ENCODE measurements at regions not wholly inside any gene's neighbourhood (a gene's known extent, or its start where the extent isn't known, plus 50 kb on each side); places are given as distances from the start of the nearest gene placed in this dataset.

- Histone ChIP-seq H3K4me3 (ENCODE audit: low read depth, low read length) (no peak overlapping the region), H3K9me3 (ENCODE audit: control insufficient read depth, insufficient read depth, low read length) (no peaks in the 10 kb centered on the region), H3K27me3 (ENCODE audit: control insufficient read depth, insufficient read depth, low read length) (no peaks in the 10 kb centered on the region), H3K27ac (ENCODE audit: low read depth, low read length) (peak overlapping the region; percentile 35)
- CTCF ChIA-PET = interaction anchor here (0.6 to 0.7 kb wide), 4 partner anchors 9 to 959 kb away, joined by 3 to 4 read pairs (median 3); no protein-coding TSS in a partner anchor
- DNase-seq (ENCODE audit: low read depth, low spot score) = no peak
- TF ChIP-seq CTCF (IDR thresholded peaks at IDR 0.05; ENCODE audit: low read depth, low read length) = no peak
- POLR2A ChIA-PET = interaction anchor here (0.5 to 1.3 kb wide), 5 partner anchors 39 to 475 kb away, joined by 3 read pairs; no protein-coding TSS in a partner anchor
Measured at GRCh38 chr2:19733951-19734425, 167.8 kb downstream of the TTC32 start.

- Histone ChIP-seq H3K27ac (ENCODE audit: low read depth, low read length) (peak overlapping the region; percentile 35), H3K9me3 (ENCODE audit: control insufficient read depth, insufficient read depth, low read length) (no peaks in the 10 kb centered on the region), H3K27me3 (ENCODE audit: control insufficient read depth, insufficient read depth, low read length) (peaks cover 2% of the 10 kb centered on the region), H3K4me3 (ENCODE audit: low read depth, low read length) (no peak overlapping the region)
- ChIA-PET POLR2A (interaction anchor here (0.6 to 1.3 kb wide), 4 partner anchors 40 to 164 kb away, joined by 3 read pairs; no protein-coding TSS in a partner anchor), CTCF (interaction anchor here (0.7 kb wide), 1 partner anchor 9 kb away, joined by 4 read pairs; no protein-coding TSS in a partner anchor)
- no peak for TF ChIP-seq CTCF (IDR thresholded peaks at IDR 0.05; ENCODE audit: low read depth, low read length)
- no peak for DNase-seq (ENCODE audit: low read depth, low spot score)
Measured at GRCh38 chr2:19733390-19733789, 168.4 kb downstream of the TTC32 start.

- H3K4me3 ChIP-seq (ENCODE audit: low read depth, low read length) = no peak overlapping the region
- H3K9me3 ChIP-seq (ENCODE audit: control insufficient read depth, insufficient read depth, low read length) = no peaks in the 10 kb centered on the region
- ChIA-PET CTCF (no interaction called here), POLR2A (no interaction called here)
- no peak for TF ChIP-seq CTCF (IDR thresholded peaks at IDR 0.05; ENCODE audit: low read depth, low read length)
- H3K27me3 ChIP-seq (ENCODE audit: control insufficient read depth, insufficient read depth, low read length) = peaks cover 5% of the 10 kb centered on the region
- H3K27ac ChIP-seq (ENCODE audit: low read depth, low read length) = no peak overlapping the region
- no peak for DNase-seq (ENCODE audit: low read depth, low spot score)
Measured at GRCh38 chr2:19732255-19732654, 169.5 kb downstream of the TTC32 start.

- no peak overlapping the region for H3K4me3 ChIP-seq (ENCODE audit: low read depth, low read length)
- no peak overlapping the region for H3K27ac ChIP-seq (ENCODE audit: low read depth, low read length)
- H3K27me3 ChIP-seq (ENCODE audit: control insufficient read depth, insufficient read depth, low read length) = peaks cover 5% of the 10 kb centered on the region
- CTCF ChIA-PET = no interaction called here
- POLR2A ChIA-PET = no interaction called here
- no peaks in the 10 kb centered on the region for H3K9me3 ChIP-seq (ENCODE audit: control insufficient read depth, insufficient read depth, low read length)
- no peak for TF ChIP-seq CTCF (IDR thresholded peaks at IDR 0.05; ENCODE audit: low read depth, low read length)
- DNase-seq (ENCODE audit: low read depth, low spot score) = no peak
Measured at GRCh38 chr2:19731515-19731914, 170.3 kb downstream of the TTC32 start.

- no peak for DNase-seq (ENCODE audit: low read depth, low spot score)
- no peaks in the 10 kb centered on the region for H3K9me3 ChIP-seq (ENCODE audit: control insufficient read depth, insufficient read depth, low read length)
- TF ChIP-seq CTCF (IDR thresholded peaks at IDR 0.05; ENCODE audit: low read depth, low read length) = no peak
- H3K27me3 ChIP-seq (ENCODE audit: control insufficient read depth, insufficient read depth, low read length) = peaks cover 5% of the 10 kb centered on the region
- H3K4me3 ChIP-seq (ENCODE audit: low read depth, low read length) = no peak overlapping the region
- ChIA-PET CTCF (interaction anchor here (0.9 kb wide), 1 partner anchor 7 kb away, joined by 3 read pairs; no protein-coding TSS in a partner anchor), POLR2A (no interaction called here)
- no peak overlapping the region for H3K27ac ChIP-seq (ENCODE audit: low read depth, low read length)
Measured at GRCh38 chr2:19731037-19731436, 170.7 kb downstream of the TTC32 start.
